ENCODE measurements at regions not wholly inside any gene's neighbourhood (a gene's known extent, or its start where the extent isn't known, plus 50 kb on each side); places are given as distances from the start of the nearest gene placed in this dataset.

DNA sequence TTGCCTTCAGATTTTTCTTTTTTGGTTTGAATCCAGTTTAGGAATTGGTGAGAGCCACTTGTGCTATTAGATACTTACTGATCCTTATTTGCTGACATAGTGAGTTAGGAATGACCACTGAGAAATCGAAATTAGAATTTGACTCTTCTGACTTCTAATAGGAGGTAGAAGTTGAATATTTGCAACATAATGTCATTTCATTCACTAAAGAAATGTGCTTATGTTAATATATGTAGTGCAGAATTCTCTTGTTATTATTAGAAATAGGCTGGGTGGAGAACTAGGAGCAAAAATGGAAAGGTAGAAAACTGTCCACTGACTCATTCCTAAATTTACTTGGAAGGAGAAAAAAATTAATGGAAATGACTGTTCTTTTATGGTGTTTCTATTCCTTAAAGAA lies 538.2 kb upstream of the SGO1 start:
- TF ChIP-seq POLR2A (IDR thresholded peaks at IDR 0.05) (no peak), CTCF (IDR thresholded peaks at IDR 0.05) (no peak), POLR2AphosphoS5 (IDR thresholded peaks at IDR 0.05) (no peak)
